ENCODE measurements at regions not wholly inside any gene's neighbourhood (a gene's known extent, or its start where the extent isn't known, plus 50 kb on each side); places are given as distances from the start of the nearest gene placed in this dataset.

GRCh38 chr7:156080046-156080445 lies 267.8 kb upstream of the SHH start (continued):
- no peak for TF ChIP-seq CTCF (IDR thresholded peaks at IDR 0.05; ENCODE audit: low read depth, low read length, missing input control)
- no peak for TF ChIP-seq FOXA2 (IDR thresholded peaks at IDR 0.05)
- TF ChIP-seq JUND (IDR thresholded peaks at IDR 0.05): no peak
- TF ChIP-seq RAD21 (IDR thresholded peaks at IDR 0.05): no peak

- Histone ChIP-seq H3K36me3 (ENCODE audit: control insufficient read depth in 4 of 4, insufficient read depth in 3 of 4, low read depth in 1 of 4, low read length in 3 of 4) (no peaks in the 10 kb centered on the region), H3K27ac (ENCODE audit: low read depth in 1 of 2, low read length in 2 of 2) (no peak overlapping the region), H3K9me3 (ENCODE audit: control insufficient read depth in 4 of 4, low read length in 3 of 4) (no peaks in the 10 kb centered on the region), H3K4me1 (ENCODE audit: control insufficient read depth in 4 of 4, insufficient read depth in 4 of 4, low read length in 3 of 4) (no peaks in the 10 kb centered on the region), H3K9ac (ENCODE audit: low read depth in 1 of 2, low read length in 2 of 2) (no peak overlapping the region), H3K4me3 (ENCODE audit: low read depth in 1 of 3, low read length in 3 of 3) (no peak overlapping the region), H3K27me3 (ENCODE audit: control insufficient read depth in 4 of 4, insufficient read depth in 4 of 4, low read length in 3 of 4) (no peaks in the 10 kb centered on the region)
- no peak for DNase-seq (ENCODE audit: low spot score)
- WGBS: 89% methylated on average over 15 of the region's 15 CpGs
- TF ChIP-seq TAF1 (conservative IDR thresholded peaks at IDR 0.05) (no peak), FOXA2 (IDR thresholded peaks at IDR 0.05) (no peak), JUND (IDR thresholded peaks at IDR 0.05) (no peak), CTCF (IDR thresholded peaks at IDR 0.05; ENCODE audit: low read depth, low read length, missing input control) (no peak), MAX (IDR thresholded peaks at IDR 0.05) (no peak), EGR1 (IDR thresholded peaks at IDR 0.05; ENCODE audit: low read depth in 2 of 2) (no peak), HNF4G (IDR thresholded peaks at IDR 0.05) (no peak)
Observed at GRCh38 chr7:156079156-156079555, 266.9 kb upstream of the SHH start.

- Histone ChIP-seq H3K27me3 (ENCODE audit: control insufficient read depth in 4 of 4, insufficient read depth in 4 of 4, low read length in 3 of 4) (no peaks in the 10 kb centered on the region), H3K36me3 (ENCODE audit: control insufficient read depth in 4 of 4, insufficient read depth in 3 of 4, low read depth in 1 of 4, low read length in 3 of 4) (no peaks in the 10 kb centered on the region), H3K4me3 (ENCODE audit: low read depth in 1 of 3, low read length in 3 of 3) (no peak overlapping the region), H3K27ac (ENCODE audit: low read depth in 1 of 2, low read length in 2 of 2) (no peak overlapping the region), H3K4me1 (ENCODE audit: control insufficient read depth in 4 of 4, insufficient read depth in 4 of 4, low read length in 3 of 4) (peaks cover 0 to under 1% (median 0%) of the 10 kb centered on the region in 4 donors), H3K9me3 (ENCODE audit: control insufficient read depth in 4 of 4, low read length in 3 of 4) (no peaks in the 10 kb centered on the region), H3K9ac (ENCODE audit: low read depth in 1 of 2, low read length in 2 of 2) (no peak overlapping the region)
- DNase-seq (ENCODE audit: low spot score): no peak
- WGBS: 94% methylated on average over 28 of the region's 28 CpGs
- TF ChIP-seq GABPA (IDR thresholded peaks at IDR 0.05 in 1 of 2, conservative IDR thresholded peaks at IDR 0.05 in 1 of 2) (no peak), TAF1 (conservative IDR thresholded peaks at IDR 0.05) (no peak), HNF4G (IDR thresholded peaks at IDR 0.05) (no peak), EGR1 (IDR thresholded peaks at IDR 0.05; ENCODE audit: low read depth in 2 of 2) (no peak), FOXA1 (IDR thresholded peaks at IDR 0.05) (no peak), FOXA2 (IDR thresholded peaks at IDR 0.05) (no peak), SP1 (IDR thresholded peaks at IDR 0.05) (no peak), NR2F2 (IDR thresholded peaks at IDR 0.05) (no peak), ATF3 (IDR thresholded peaks at IDR 0.05) (no peak), JUND (IDR thresholded peaks at IDR 0.05) (no peak), HNF4A (conservative IDR thresholded peaks at IDR 0.05) (no peak), CTCF (IDR thresholded peaks at IDR 0.05; ENCODE audit: low read depth, low read length, missing input control) (no peak), REST (IDR thresholded peaks at IDR 0.05) (no peak), ZBTB33 (IDR thresholded peaks at IDR 0.05) (no peak), RXRA (IDR thresholded peaks at IDR 0.05) (no peak)
Observed at GRCh38 chr7:156074982-156075615, 262.8 kb upstream of the SHH start.
